GM12878 (cell line): ENCODE measurements at regions not wholly inside any gene's neighbourhood (a gene's known extent, or its start where the extent isn't known, plus 50 kb on each side); places are given as distances from the start of the nearest gene placed in this dataset.

Source experiments
- ATAC-seq: fragments of 200-7000 bp; cut with Tn5 transposase; 3 replicates; pipeline ENCODE4 v1.9.1; 2020; ENCODE audit warnings: mild to moderate bottlenecking, moderate library complexity
- BruUV-seq: library from RNA; stranded (reverse); fragments of 400-500 nt; replicated peaks from 2 replicates; lab custom pipeline; 2021; lab: Mats Ljungman, UMichigan
- CTCF ChIA-PET: fragments of 300-600 bp; sonication (Branson Sonifier 250); formaldehyde crosslinking; extraction: SDS; loops from one replicate; lab custom pipeline; 2021; ENCODE audit warnings: inconsistent platforms; lab: Yijun Ruan, JAX
- POLR2A ChIA-PET: fragments of 350-600 bp; formaldehyde crosslinking; extraction: SDS; loops from one replicate; lab custom pipeline; 2021; ENCODE audit warnings: inconsistent platforms; lab: Charles Lee
- RAD21 ChIA-PET: fragments of 300-600 bp; sonication (Branson Sonifier 250); formaldehyde crosslinking; loops from one replicate; lab custom pipeline; 2023; ENCODE audit warnings: antibody characterized with exemption; ENCODE audit not compliant: unreplicated experiment; lab: Charles Lee
- SMC1A ChIA-PET: fragments of 300-600 bp; sonication (Branson Sonifier 250); formaldehyde crosslinking; loops from one replicate; lab custom pipeline; 2023; ENCODE audit not compliant: unreplicated experiment, uncharacterized antibody; lab: Charles Lee
- DNase-seq: peaks from one replicate; pipeline ENCODE4 v3.0.0-alpha.2; 2011; ENCODE audit warnings: low read depth, low spot score
- FAIRE-seq: peaks from 3 replicates; lab custom pipeline; 2011; peaks lifted over from hg19 to GRCh38; lab: Jason Lieb, UNC
- H2AFZ ChIP-seq: 2 replicates; pipeline ENCODE4 v1.6.0; 2011; ENCODE audit warnings: low read depth, low read length, control low read depth; ENCODE audit not compliant: control insufficient read depth
- H3K27ac ChIP-seq: 2 replicates; pipeline ENCODE4 v1.5.1; 2011; ENCODE audit warnings: control low read depth; ENCODE audit not compliant: control insufficient read depth, insufficient read depth
- H3K27me3 ChIP-seq, 2 experiments: replicated peaks in 1 of 2; 2 replicates each; pipeline versions ENCODE4 v1.6.0 to v1.6.1; 2011; ENCODE audit warnings: low read length in 1 of 2; ENCODE audit not compliant: control insufficient read depth in 2 of 2, insufficient read depth in 2 of 2
- H3K36me3 ChIP-seq, 2 experiments: 2 replicates each; pipeline ENCODE4 v1.5.1; 2011; ENCODE audit warnings: low read length in 1 of 2; ENCODE audit not compliant: control insufficient read depth in 2 of 2, insufficient read depth in 2 of 2
- H3K4me1 ChIP-seq: 2 replicates; pipeline ENCODE4 v1.6.1; 2011; ENCODE audit warnings: mild to moderate bottlenecking, low read length, moderate library complexity, mixed read lengths; ENCODE audit not compliant: control insufficient read depth, insufficient read depth
- H3K4me2 ChIP-seq: 2 replicates; pipeline ENCODE4 v1.6.0; 2011; ENCODE audit warnings: control low read depth; ENCODE audit not compliant: control insufficient read depth, insufficient read depth
- H3K4me3 ChIP-seq: fragments of 200-600 bp; sonication (generic); 2 replicates; pipeline ENCODE4 v1.5.1; 2016
- H3K79me2 ChIP-seq: 2 replicates; pipeline ENCODE4 v1.6.0; 2011; ENCODE audit warnings: low read length; ENCODE audit not compliant: control insufficient read depth, insufficient read depth
- H3K9ac ChIP-seq: 2 replicates; pipeline ENCODE4 v1.8.0; 2011; ENCODE audit warnings: low read length, control low read depth, mixed read lengths; ENCODE audit not compliant: control insufficient read depth, insufficient read depth
- H3K9me3 ChIP-seq: replicated peaks from 3 replicates; pipeline ENCODE4 v1.5.1; 2011; ENCODE audit warnings: mild to moderate bottlenecking, low read length; ENCODE audit not compliant: control insufficient read depth, insufficient read depth
- H4K20me1 ChIP-seq: 2 replicates; pipeline ENCODE4 v1.6.0; 2011; ENCODE audit not compliant: control insufficient read depth, insufficient read depth
- BMI1 ChIP-seq: fragments of 450-650 bp; IDR thresholded peaks from 2 replicates; pipeline ENCODE4 v1.6.1; 2016; ENCODE audit warnings: mild to moderate bottlenecking, moderate library complexity, borderline replicate concordance
- ETV6 ChIP-seq, 2 experiments: fragments of 450-650 bp in 1 of 2; IDR thresholded peaks in 1 of 2; conservative IDR thresholded peaks in 1 of 2; 2 replicates each; pipeline ENCODE4 v1.6.1; 2014; ENCODE audit warnings: antibody characterized with exemption in 1 of 2, borderline replicate concordance in 1 of 2, low read depth in 1 of 2, mild to moderate bottlenecking in 1 of 2, moderate library complexity in 1 of 2
- MYC ChIP-seq: IDR thresholded peaks from 2 replicates; pipeline ENCODE4 v1.6.1; 2011; ENCODE audit warnings: mild to moderate bottlenecking, low read length, moderate library complexity, inconsistent platforms; ENCODE audit not compliant: insufficient read depth, insufficient replicate concordance, insufficient read length, severe bottlenecking
- NBN ChIP-seq: fragments of 450-650 bp; IDR thresholded peaks from 2 replicates; pipeline ENCODE4 v1.6.1; 2016
- NFYA ChIP-seq: IDR thresholded peaks from 2 replicates; pipeline ENCODE4 v1.6.1; 2011; ENCODE audit warnings: low read depth, mild to moderate bottlenecking, low read length, improper control_type of control experiment, borderline replicate concordance
- REST ChIP-seq: IDR thresholded peaks from 2 replicates; pipeline ENCODE4 v1.6.1; 2012; ENCODE audit warnings: mild to moderate bottlenecking, low read depth, low read length
- SMAD1 ChIP-seq: fragments of 450-650 bp; IDR thresholded peaks from 2 replicates; pipeline ENCODE4 v1.6.1; 2018; ENCODE audit warnings: mild to moderate bottlenecking, low read depth; ENCODE audit not compliant: partially characterized antibody
- TCF3 ChIP-seq: IDR thresholded peaks from 2 replicates; pipeline ENCODE4 v1.6.1; 2012; ENCODE audit warnings: low read depth, mild to moderate bottlenecking, low read length, borderline replicate concordance; ENCODE audit not compliant: insufficient read depth
- ZBTB11 ChIP-seq: fragments of 450-650 bp; formaldehyde crosslinking; IDR thresholded peaks from 2 replicates; pipeline ENCODE4 v1.5.0; 2022; ENCODE audit warnings: mild to moderate bottlenecking, missing genetic modification characterization
- ZBTB40 ChIP-seq: fragments of 450-650 bp; IDR thresholded peaks from 2 replicates; pipeline ENCODE4 v1.6.1; 2016; ENCODE audit warnings: mild to moderate bottlenecking, moderate library complexity, borderline replicate concordance
- ZNF207 ChIP-seq: fragments of 450-650 bp; IDR thresholded peaks from 2 replicates; pipeline ENCODE4 v1.6.1; 2014; ENCODE audit warnings: antibody characterized with exemption, mild to moderate bottlenecking, borderline replicate concordance
- ZSCAN29 ChIP-seq: fragments of 450-650 bp; IDR thresholded peaks from 2 replicates; pipeline ENCODE4 v1.6.1; 2017; ENCODE audit warnings: mild to moderate bottlenecking, moderate library complexity
- WGBS: methylation state at CpG from one replicate; pipeline ENCODE4 v1.1.6; 2016; ENCODE audit warnings: low lambda C conversion rate; ENCODE audit not compliant: insufficient replicate concordance, insufficient coverage; ENCODE audit errors: missing lambda C conversion rate; 5-methylcytosine and 5-hydroxymethylcytosine counted together
- in situ Hi-C: fragments of 300-500 bp; cut with MboI; formaldehyde crosslinking; loops from 9 replicates; pipeline ENCODE4 v1.14.3; 2018; ENCODE audit warnings: mixed read lengths
- intact Hi-C: fragments of 100-400 bp; cut with micrococcal nuclease; formaldehyde crosslinking; loops from one replicate; pipeline ENCODE4 v1.14.2; 2022; ENCODE audit not compliant: unreplicated experiment

- Histone ChIP-seq H3K4me1 (no peaks in the 10 kb centered on the region), H2AFZ (no peak overlapping the region), H3K9me3 (no peaks in the 10 kb centered on the region), H3K27ac (no peak overlapping the region), H3K4me2 (no peak overlapping the region), H3K36me3 (no peaks in the 10 kb centered on the region), H3K27me3 (no peaks in the 10 kb centered on the region), H4K20me1 (no peaks in the 10 kb centered on the region), H3K9ac (no peak overlapping the region), H3K79me2 (no peaks in the 10 kb centered on the region), H3K4me3 (no peak overlapping the region)
- ChIA-PET POLR2A (no interaction called here), CTCF (no interaction called here), SMC1A (interaction anchor here (1.0 kb wide), 2 partner anchors 12 to 24 kb away, joined by 3 read pairs; no protein-coding TSS in a partner anchor), RAD21 (no interaction called here)
- no peak for ATAC-seq
- WGBS: 68% methylated on average over 1 of the region's 1 CpG
- no peak for DNase-seq
- intact Hi-C loops (no loop called here), in situ Hi-C loops (no loop called here)
- no peak for FAIRE-seq
- BruUV-seq: no TSS peak
- TF ChIP-seq ZBTB11 (CRISPR knock-in tag): no peak
- no peak for TF ChIP-seq SMAD1
- no peak for TF ChIP-seq ZBTB40
- TF ChIP-seq ZSCAN29: no peak
- TF ChIP-seq NFYA: no peak
- no peak for TF ChIP-seq NBN
- TF ChIP-seq ETV6 (conservative IDR thresholded peaks at IDR 0.05 in 1 of 2, IDR thresholded peaks at IDR 0.05 in 1 of 2; ENCODE audit: borderline replicate concordance in 1 of 2, low read depth in 1 of 2): no peak
- no peak for TF ChIP-seq TCF3
- TF ChIP-seq MYC: no peak
- TF ChIP-seq BMI1: no peak
- no peak for TF ChIP-seq REST
- TF ChIP-seq ZNF207: no peak
Observed at GRCh38 chr3:82054849-82055248, 293.4 kb upstream of the GBE1 start.
